BJ (cell line): ENCODE measurements at regions not wholly inside any gene's neighbourhood (a gene's known extent, or its start where the extent isn't known, plus 50 kb on each side); places are given as distances from the start of the nearest gene placed in this dataset.

Experiments used
- CTCF ChIA-PET: fragments of 350-600 bp; formaldehyde crosslinking; extraction: SDS; loops from one replicate; lab custom pipeline; 2021; ENCODE audit warnings: antibody characterized with exemption, inconsistent platforms; lab: Yijun Ruan, JAX
- POLR2A ChIA-PET: fragments of 300-600 bp; sonication (Branson Sonifier 250); formaldehyde crosslinking; extraction: SDS; loops from one replicate; lab custom pipeline; 2021; ENCODE audit warnings: antibody characterized with exemption; lab: Charles Lee
- DNase-seq: peaks from one replicate; pipeline ENCODE4 v3.0.0-alpha.2; 2011; ENCODE audit warnings: low read depth
- H3K27me3 ChIP-seq: 2 replicates; pipeline ENCODE4 v1.6.0; 2011; ENCODE audit warnings: low read length; ENCODE audit not compliant: control insufficient read depth, insufficient read depth
- H3K36me3 ChIP-seq: 2 replicates; pipeline ENCODE4 v1.5.1; 2011; ENCODE audit warnings: low read length; ENCODE audit not compliant: control insufficient read depth, insufficient read depth
- H3K4me3 ChIP-seq: 2 replicates; pipeline ENCODE4 v1.5.1; 2011; ENCODE audit warnings: low read depth, mild to moderate bottlenecking, control low read depth, low read length
- CTCF ChIP-seq: IDR thresholded peaks from 2 replicates; pipeline ENCODE4 v1.5.1; 2011; ENCODE audit warnings: low read depth, mild to moderate bottlenecking, control low read depth, inconsistent platforms, low read length, moderate library complexity; ENCODE audit not compliant: insufficient read depth

- Histone ChIP-seq H3K36me3 (no peaks in the 10 kb centered on the region), H3K4me3 (no peak overlapping the region), H3K27me3 (no peaks in the 10 kb centered on the region)
- DNase-seq, result no peak
- TF ChIP-seq CTCF, result no peak
- ChIA-PET POLR2A (no interaction called here), CTCF (interaction anchor here (0.6 kb wide), 1 partner anchor 182 kb away, joined by 3 read pairs; no protein-coding TSS in a partner anchor)
Observed at GRCh38 chr3:18757476-18757875, 332.3 kb upstream of the SATB1 start.

GRCh38 chr3:18752273-18752934, 327.3 kb upstream of the SATB1 start:
- Histone ChIP-seq H3K36me3 (no peaks in the 10 kb centered on the region), H3K27me3 (no peaks in the 10 kb centered on the region), H3K4me3 (no peak overlapping the region)
- no peak for TF ChIP-seq CTCF
- no peak for DNase-seq
- POLR2A ChIA-PET, result no interaction called here
- CTCF ChIA-PET, result no interaction called here

- no peak for TF ChIP-seq CTCF
- CTCF ChIA-PET, result no interaction called here
- no peaks in the 10 kb centered on the region for H3K27me3 ChIP-seq
- H3K4me3 ChIP-seq, result no peak overlapping the region
- no peaks in the 10 kb centered on the region for H3K36me3 ChIP-seq
- POLR2A ChIA-PET, result no interaction called here
- DNase-seq, result no peak
Observed at GRCh38 chr3:18751514-18751913, 326.4 kb upstream of the SATB1 start.

- POLR2A ChIA-PET, result no interaction called here
- Histone ChIP-seq H3K36me3 (no peaks in the 10 kb centered on the region), H3K27me3 (no peaks in the 10 kb centered on the region), H3K4me3 (no peak overlapping the region)
- no peak for DNase-seq
- TF ChIP-seq CTCF, result no peak
- CTCF ChIA-PET, result no interaction called here
Observed at GRCh38 chr3:18747383-18747782, 322.2 kb upstream of the SATB1 start.

GRCh38 chr3:18745472-18745871, 320.3 kb upstream of the SATB1 start:
- no peak for TF ChIP-seq CTCF
- ChIA-PET CTCF (no interaction called here), POLR2A (no interaction called here)
- H3K36me3 ChIP-seq, result no peaks in the 10 kb centered on the region
- no peak overlapping the region for H3K4me3 ChIP-seq
- DNase-seq, result no peak
- H3K27me3 ChIP-seq, result no peaks in the 10 kb centered on the region
